Natural killer cell (primary cell): ENCODE measurements at regions not wholly inside any gene's neighbourhood (a gene's known extent, or its start where the extent isn't known, plus 50 kb on each side); places are given as distances from the start of the nearest gene placed in this dataset.

Experiments
- ATAC-seq, 3 donors: fragments of 150-1000 bp in 2 of 3; fragments of 200-7000 bp in 1 of 3; cut with Tn5 transposase; 1 replicate in 1 of 3; 2 replicates in 2 of 3; pipeline ENCODE4 v1.10.0; 2021; ENCODE audit warnings: mild to moderate bottlenecking in 2 of 3, moderate library complexity in 2 of 3
- DNase-seq, 2 donors: peaks; one replicate each; pipeline versions ENCODE4 v3.0.0 to v3.0.0-alpha.2; 2013 to 2021; ENCODE audit warnings: mixed read lengths in 1 of 2
- H3K27ac ChIP-seq: one replicate; pipeline ENCODE4 v1.5.1; 2013; ENCODE audit warnings: mild to moderate bottlenecking, low read length
- H3K27me3 ChIP-seq: one replicate; pipeline ENCODE4 v1.6.1; 2013; ENCODE audit warnings: low read length; ENCODE audit not compliant: control insufficient read depth, insufficient read depth
- H3K36me3 ChIP-seq: one replicate; pipeline ENCODE4 v1.6.1; 2013; ENCODE audit warnings: low read length; ENCODE audit not compliant: control insufficient read depth, insufficient read depth
- H3K4me1 ChIP-seq: one replicate; pipeline ENCODE4 v1.6.1; 2013; ENCODE audit warnings: low read length; ENCODE audit not compliant: control insufficient read depth, insufficient read depth
- H3K4me3 ChIP-seq: one replicate; pipeline ENCODE4 v1.5.1; 2013; ENCODE audit warnings: low read length
- H3K9me3 ChIP-seq: one replicate; pipeline ENCODE4 v1.6.1; 2013; ENCODE audit warnings: low read length; ENCODE audit not compliant: control insufficient read depth, insufficient read depth
- H3K27ac Mint-ChIP-seq, 2 donors: one replicate each; pipeline ENCODE4 v1.8.0; 2022; ENCODE audit warnings: mild to moderate bottlenecking in 2 of 2, mixed read lengths in 2 of 2, moderate library complexity in 1 of 2
- H3K27me3 Mint-ChIP-seq, 2 donors: one replicate each; pipeline ENCODE4 v1.8.0; 2022; ENCODE audit warnings: low read depth in 2 of 2, mixed read lengths in 2 of 2
- H3K36me3 Mint-ChIP-seq: one replicate; pipeline ENCODE4 v1.8.0; 2022; ENCODE audit warnings: mixed read lengths
- H3K4me1 Mint-ChIP-seq, 2 donors: one replicate each; pipeline ENCODE4 v1.8.0; 2022; ENCODE audit warnings: mixed read lengths in 2 of 2
- H3K4me3 Mint-ChIP-seq: one replicate; pipeline ENCODE4 v1.8.0; 2022; ENCODE audit warnings: mild to moderate bottlenecking, moderate library complexity, mixed read lengths
- H3K9me3 Mint-ChIP-seq, 2 donors: one replicate each; pipeline ENCODE4 v1.8.0; 2022; ENCODE audit warnings: mixed read lengths in 2 of 2
- CTCF ChIP-seq: fragments of 200-600 bp; IDR thresholded peaks from one replicate; pipeline ENCODE4 v1.8.0; 2022; ENCODE audit warnings: antibody characterized with exemption
- WGBS: methylation state at CpG from one replicate; pipeline ENCODE4 v1.1.7; 2013; ENCODE audit warnings: missing lambda C conversion rate; ENCODE audit not compliant: insufficient coverage; 5-methylcytosine and 5-hydroxymethylcytosine counted together
- intact Hi-C: fragments of 100-400 bp; cut with micrococcal nuclease; formaldehyde crosslinking; loops from one replicate; pipeline ENCODE4 v1.14.2; 2022

GRCh38 chr4:181431661-181432060 lies 811.5 kb upstream of the TENM3 start:
- ATAC-seq (no peak), DNase-seq (no peak)
- no peaks in the 10 kb centered on the region for H3K4me1 Mint-ChIP-seq
- no peak overlapping the region for H3K4me3 Mint-ChIP-seq
- no peaks in the 10 kb centered on the region for H3K27me3 ChIP-seq
- H3K4me1 ChIP-seq: no peaks in the 10 kb centered on the region
- no peaks in the 10 kb centered on the region for H3K9me3 ChIP-seq
- no peaks in the 10 kb centered on the region for H3K36me3 ChIP-seq
- no peaks in the 10 kb centered on the region for H3K36me3 Mint-ChIP-seq
- H3K27ac Mint-ChIP-seq: no peak overlapping the region
- peaks cover 6 to 11% of the 10 kb centered on the region in 2 donors for H3K9me3 Mint-ChIP-seq
- intact Hi-C loops: no loop called here
- no peaks in the 10 kb centered on the region for H3K27me3 Mint-ChIP-seq
- 75% methylated on average over 3 of the region's 3 CpGs for WGBS
- TF ChIP-seq CTCF: no peak
- no peak overlapping the region for H3K27ac ChIP-seq
- H3K4me3 ChIP-seq: no peak overlapping the region

GRCh38 chr4:181432335-181432734 lies 810.9 kb upstream of the TENM3 start:
- no peak overlapping the region for H3K27ac ChIP-seq
- no peaks in the 10 kb centered on the region for H3K36me3 ChIP-seq
- Mint-ChIP-seq H3K27me3 (no peaks in the 10 kb centered on the region), H3K4me3 (no peak overlapping the region), H3K9me3 (peaks cover 7 to 11% of the 10 kb centered on the region in 2 donors), H3K36me3 (peaks cover 2% of the 10 kb centered on the region), H3K27ac (no peak overlapping the region), H3K4me1 (no peaks in the 10 kb centered on the region)
- no peak for TF ChIP-seq CTCF
- intact Hi-C loops: no loop called here
- 90% methylated on average over 6 of the region's 6 CpGs for WGBS
- H3K4me3 ChIP-seq: no peak overlapping the region
- H3K9me3 ChIP-seq: no peaks in the 10 kb centered on the region
- DNase-seq: no peak
- ATAC-seq: no peak
- no peaks in the 10 kb centered on the region for H3K27me3 ChIP-seq
- no peaks in the 10 kb centered on the region for H3K4me1 ChIP-seq

- intact Hi-C loops: no loop called here
- DNase-seq (no peak), ATAC-seq (no peak)
- Mint-ChIP-seq H3K36me3 (peaks cover 5% of the 10 kb centered on the region), H3K4me1 (no peaks in the 10 kb centered on the region), H3K4me3 (no peak overlapping the region), H3K27ac (no peak overlapping the region), H3K27me3 (no peaks in the 10 kb centered on the region), H3K9me3 (peaks cover 2 to 8% of the 10 kb centered on the region in 2 donors)
- Histone ChIP-seq H3K9me3 (no peaks in the 10 kb centered on the region), H3K27me3 (no peaks in the 10 kb centered on the region), H3K27ac (no peak overlapping the region), H3K4me1 (no peaks in the 10 kb centered on the region), H3K36me3 (no peaks in the 10 kb centered on the region), H3K4me3 (no peak overlapping the region)
- WGBS: 88% methylated on average over 7 of the region's 7 CpGs
- TF ChIP-seq CTCF: no peak
Observed at GRCh38 chr4:181437895-181438294, 805.3 kb upstream of the TENM3 start.

GRCh38 chr4:181438641-181439040 lies 804.6 kb upstream of the TENM3 start:
- H3K9me3 ChIP-seq: no peaks in the 10 kb centered on the region
- H3K4me1 ChIP-seq: no peaks in the 10 kb centered on the region
- H3K36me3 ChIP-seq: no peaks in the 10 kb centered on the region
- Mint-ChIP-seq H3K4me1 (no peaks in the 10 kb centered on the region), H3K27ac (no peak overlapping the region), H3K27me3 (no peaks in the 10 kb centered on the region), H3K36me3 (peaks cover 5% of the 10 kb centered on the region), H3K4me3 (no peak overlapping the region), H3K9me3 (peaks cover 4 to 11% of the 10 kb centered on the region in 2 donors)
- DNase-seq: no peak
- H3K4me3 ChIP-seq: no peak overlapping the region
- intact Hi-C loops: no loop called here
- no peak for ATAC-seq
- H3K27me3 ChIP-seq: no peaks in the 10 kb centered on the region
- WGBS: 60% methylated on average over 5 of the region's 5 CpGs
- no peak for TF ChIP-seq CTCF
- no peak overlapping the region for H3K27ac ChIP-seq
